B cell (primary cell): ENCODE measurements at regions not wholly inside any gene's neighbourhood (a gene's known extent, or its start where the extent isn't known, plus 50 kb on each side); places are given as distances from the start of the nearest gene placed in this dataset.

ENCODE experiments used
- ATAC-seq: fragments of 200-7000 bp; cut with Tn5 transposase; one replicate; pipeline ENCODE4 v1.10.0; 2021; ENCODE audit warnings: low read depth, mild to moderate bottlenecking, moderate number of reproducible peaks, moderate library complexity
- CTCF ChIA-PET: fragments of 350-600 bp; sonication (Branson Sonifier 250); formaldehyde crosslinking; loops from one replicate; lab custom pipeline; 2021; ENCODE audit warnings: antibody characterized with exemption, inconsistent platforms; lab: Charles Lee
- POLR2A ChIA-PET: fragments of 350-600 bp; sonication (Branson Sonifier 250); formaldehyde crosslinking; loops from one replicate; lab custom pipeline; 2021; ENCODE audit warnings: antibody characterized with exemption; lab: Charles Lee
- DNase-seq: peaks from one replicate; pipeline ENCODE4 v3.0.0; 2013
- H2AFZ ChIP-seq: 2 replicates; pipeline ENCODE4 v1.6.1; 2012; ENCODE audit warnings: mild to moderate bottlenecking, low read depth, low read length; ENCODE audit not compliant: insufficient read depth, poor library complexity, severe bottlenecking
- H3K27ac ChIP-seq, 2 donors: 1 replicate in 1 of 2; 2 replicates in 1 of 2; pipeline ENCODE4 v1.5.1; 2012 to 2013; ENCODE audit warnings: low read length in 2 of 2, mild to moderate bottlenecking in 2 of 2, moderate library complexity in 1 of 2
- H3K27me3 ChIP-seq, 4 experiments: fragments of 200-600 bp in 1 of 4; sonication (generic) in 1 of 4; replicated peaks in 1 of 4; 1 replicate in 2 of 4; 2 replicates in 2 of 4; pipeline versions ENCODE4 v1.6.1 to v1.7.0; 2013 to 2016; ENCODE audit warnings: low read length in 3 of 4, mild to moderate bottlenecking in 2 of 4, mixed read lengths in 1 of 4, moderate library complexity in 1 of 4; ENCODE audit not compliant: insufficient read depth in 4 of 4, control insufficient read depth in 3 of 4; ENCODE audit errors: control extremely low read depth in 1 of 4
- H3K36me3 ChIP-seq, 2 experiments: replicated peaks in 1 of 2; 1 replicate in 1 of 2; 2 replicates in 1 of 2; pipeline versions ENCODE4 v1.6.1 to v1.7.1; 2013; ENCODE audit warnings: low read length in 1 of 2; ENCODE audit not compliant: insufficient read depth in 2 of 2, control insufficient read depth in 1 of 2; ENCODE audit errors: control extremely low read depth in 1 of 2, extremely low read depth in 1 of 2
- H3K4me1 ChIP-seq, 2 donors: fragments of 200-600 bp in 1 of 2; sonication (generic) in 1 of 2; 1 replicate in 1 of 2; 2 replicates in 1 of 2; pipeline versions ENCODE4 v1.5.1 to v1.6.1; 2013 to 2017; ENCODE audit warnings: low read length in 2 of 2; ENCODE audit not compliant: control insufficient read depth in 2 of 2, insufficient read depth in 2 of 2
- H3K4me2 ChIP-seq: replicated peaks from 2 replicates; pipeline ENCODE3; 2012; ENCODE audit warnings: mild to moderate bottlenecking, low read depth, low read length; ENCODE audit not compliant: poor library complexity, severe bottlenecking
- H3K4me3 ChIP-seq, 5 experiments: fragments of 200-600 bp in 1 of 5; sonication (generic) in 1 of 5; 1 replicate in 3 of 5; 2 replicates in 2 of 5; pipeline versions ENCODE4 v1.5.1 to v1.7.0; 2011 to 2016; ENCODE audit warnings: low read length in 4 of 5, mild to moderate bottlenecking in 4 of 5, low read depth in 2 of 5, control low read depth in 1 of 5, moderate library complexity in 1 of 5; ENCODE audit not compliant: insufficient read depth in 1 of 5; ENCODE audit errors: control extremely low read depth in 1 of 5, extremely low read depth in 1 of 5
- H3K79me2 ChIP-seq: fragments of 200-600 bp; sonication (generic); one replicate; pipeline ENCODE4 v1.6.0; 2016; ENCODE audit warnings: low read length; ENCODE audit not compliant: control insufficient read depth, insufficient read depth
- H3K9ac ChIP-seq: fragments of 200-600 bp; sonication (generic); 2 replicates; pipeline ENCODE4 v1.6.1; 2017; ENCODE audit warnings: mild to moderate bottlenecking, low read length, moderate library complexity
- H3K9me3 ChIP-seq, 3 donors: one replicate each; pipeline versions ENCODE4 v1.6.1 to v1.7.1; 2013; ENCODE audit warnings: low read length in 2 of 3; ENCODE audit not compliant: control insufficient read depth in 2 of 3, insufficient read depth in 1 of 3; ENCODE audit errors: control extremely low read depth in 1 of 3
- H4K20me1 ChIP-seq: 2 replicates; pipeline ENCODE4 v1.6.0; 2012; ENCODE audit warnings: mild to moderate bottlenecking, low read length; ENCODE audit not compliant: insufficient read depth, control insufficient read depth, poor library complexity, severe bottlenecking
- H3K27ac Mint-ChIP-seq: one replicate; pipeline ENCODE4 v1.8.0; 2021; ENCODE audit warnings: mixed read lengths
- H3K27me3 Mint-ChIP-seq: one replicate; pipeline ENCODE4 v1.8.0; 2021; ENCODE audit warnings: mixed read lengths
- H3K4me1 Mint-ChIP-seq: one replicate; pipeline ENCODE4 v1.8.0; 2021; ENCODE audit warnings: mixed read lengths
- H3K4me3 Mint-ChIP-seq: one replicate; pipeline ENCODE4 v1.8.0; 2021; ENCODE audit warnings: mixed read lengths
- H3K9me3 Mint-ChIP-seq: one replicate; pipeline ENCODE4 v1.8.0; 2022; ENCODE audit warnings: mixed read lengths; ENCODE audit not compliant: insufficient read depth
- CTCF ChIP-seq: fragments of 200-600 bp; IDR thresholded peaks from one replicate; pipeline ENCODE4 v1.8.0; 2022; ENCODE audit warnings: antibody characterized with exemption, mild to moderate bottlenecking
- EZH2 ChIP-seq: IDR thresholded peaks from 2 replicates; pipeline ENCODE4 v1.6.1; 2012; ENCODE audit warnings: borderline replicate concordance, low read depth, mild to moderate bottlenecking, moderate library complexity, low read length; ENCODE audit not compliant: insufficient read depth, poor library complexity, severe bottlenecking
- WGBS: methylation state at CpG from one replicate; pipeline ENCODE4 v1.1.5; 2013; ENCODE audit warnings: missing lambda C conversion rate; ENCODE audit not compliant: insufficient coverage; 5-methylcytosine and 5-hydroxymethylcytosine counted together
- intact Hi-C: fragments of 100-400 bp; cut with micrococcal nuclease; formaldehyde crosslinking; loops from one replicate; pipeline ENCODE4 v1.10.0; 2022

GRCh38 chr10:55348534-55348933 lies 547.5 kb upstream of the PCDH15 start:
- Histone ChIP-seq H4K20me1 (no peaks in the 10 kb centered on the region), H2AFZ (no peak overlapping the region), H3K9ac (no peak overlapping the region), H3K4me1 (no peaks in the 10 kb centered on the region), H3K9me3 (no peaks in the 10 kb centered on the region), H3K4me2 (no peak overlapping the region), H3K4me3 (no peak overlapping the region), H3K36me3 (no peaks in the 10 kb centered on the region), H3K27ac (no peak overlapping the region), H3K79me2 (no peaks in the 10 kb centered on the region), H3K27me3 (no peaks in the 10 kb centered on the region)
- intact Hi-C loops, result no loop called here
- POLR2A ChIA-PET, result no interaction called here
- CTCF ChIA-PET, result no interaction called here
- Mint-ChIP-seq H3K9me3 (peaks cover 4% of the 10 kb centered on the region), H3K4me1 (no peaks in the 10 kb centered on the region), H3K4me3 (no peak overlapping the region), H3K27ac (no peak overlapping the region), H3K27me3 (no peaks in the 10 kb centered on the region)
- TF ChIP-seq CTCF, result no peak
- TF ChIP-seq EZH2, result no peak
- ATAC-seq (no peak), DNase-seq (no peak)

GRCh38 chr10:55330486-55330885 lies 529.5 kb upstream of the PCDH15 start:
- no peak overlapping the region for H2AFZ ChIP-seq
- no peaks in the 10 kb centered on the region for H3K36me3 ChIP-seq
- POLR2A ChIA-PET, result no interaction called here
- TF ChIP-seq EZH2 (no peak), CTCF (no peak)
- H3K4me1 ChIP-seq, result no peaks in the 10 kb centered on the region
- Mint-ChIP-seq H3K9me3 (peaks cover 2% of the 10 kb centered on the region), H3K27me3 (no peaks in the 10 kb centered on the region), H3K4me1 (no peaks in the 10 kb centered on the region), H3K4me3 (no peak overlapping the region), H3K27ac (no peak overlapping the region)
- DNase-seq (no peak), ATAC-seq (no peak)
- CTCF ChIA-PET, result no interaction called here
- no peaks in the 10 kb centered on the region for H4K20me1 ChIP-seq
- no peak overlapping the region for H3K4me3 ChIP-seq
- H3K4me2 ChIP-seq, result no peak overlapping the region
- no peaks in the 10 kb centered on the region for H3K79me2 ChIP-seq
- H3K27ac ChIP-seq, result no peak overlapping the region
- WGBS, result no CpG with 5 or more reads among the region's 1 CpG
- H3K27me3 ChIP-seq, result no peaks in the 10 kb centered on the region
- no peaks in the 10 kb centered on the region for H3K9me3 ChIP-seq
- H3K9ac ChIP-seq, result no peak overlapping the region
- intact Hi-C loops, result no loop called here
